ENCODE measurements at regions not wholly inside any gene's neighbourhood (a gene's known extent, or its start where the extent isn't known, plus 50 kb on each side); places are given as distances from the start of the nearest gene placed in this dataset.

GRCh38 chr14:86772075-86772474 lies 1220.9 kb downstream of the GALC start:
- Histone ChIP-seq H3K27ac (ENCODE audit: low read depth in 1 of 2, low read length in 1 of 2) (no peak overlapping the region), H3K36me3 (ENCODE audit: control insufficient read depth in 4 of 4, insufficient read depth in 4 of 4, low read length in 4 of 4) (no peaks in the 10 kb centered on the region), H3K4me3 (no peak overlapping the region), H3K4me1 (ENCODE audit: control insufficient read depth in 5 of 5, insufficient read depth in 5 of 5, low read length in 5 of 5) (no peaks in the 10 kb centered on the region), H3K27me3 (ENCODE audit: control insufficient read depth in 3 of 3, insufficient read depth in 3 of 3, low read length in 2 of 3) (no peaks in the 10 kb centered on the region), H3K9me3 (ENCODE audit: control insufficient read depth in 4 of 4, insufficient read depth in 3 of 4, low read length in 3 of 4) (no peaks in the 10 kb centered on the region), H3K9ac (ENCODE audit: insufficient read depth in 1 of 2, low read length in 2 of 2) (no peak overlapping the region)
- no peak for ATAC-seq (ENCODE audit: insufficient read depth, low FRiP score)
- no peak for TF ChIP-seq CTCF (IDR thresholded peaks at IDR 0.05; ENCODE audit: control extremely low read depth, extremely low read depth)
- 58 to 84% methylated on average over 1 of the region's 1 CpG for WGBS, 2 donors
- no peak for DNase-seq

GRCh38 chr14:86770186-86770585 lies 1222.8 kb downstream of the GALC start:
- no peak overlapping the region for H3K4me3 ChIP-seq
- no peak for TF ChIP-seq CTCF (IDR thresholded peaks at IDR 0.05; ENCODE audit: control extremely low read depth, extremely low read depth)
- H3K9ac ChIP-seq (ENCODE audit: insufficient read depth in 1 of 2, low read length in 2 of 2) = no peak overlapping the region
- H3K27me3 ChIP-seq (ENCODE audit: control insufficient read depth in 3 of 3, insufficient read depth in 3 of 3, low read length in 2 of 3) = no peaks in the 10 kb centered on the region
- 44 to 62% methylated on average over 3 of the region's 3 CpGs for WGBS, 2 donors
- no peak for ATAC-seq (ENCODE audit: insufficient read depth, low FRiP score)
- no peak for DNase-seq
- no peaks in the 10 kb centered on the region for H3K4me1 ChIP-seq (ENCODE audit: control insufficient read depth in 5 of 5, insufficient read depth in 5 of 5, low read length in 5 of 5)
- no peaks in the 10 kb centered on the region for H3K36me3 ChIP-seq (ENCODE audit: control insufficient read depth in 4 of 4, insufficient read depth in 4 of 4, low read length in 4 of 4)
- H3K27ac ChIP-seq (ENCODE audit: low read depth in 1 of 2, low read length in 1 of 2) = no peak overlapping the region
- no peaks in the 10 kb centered on the region for H3K9me3 ChIP-seq (ENCODE audit: control insufficient read depth in 4 of 4, insufficient read depth in 3 of 4, low read length in 3 of 4)

GRCh38 chr14:86766469-86766868 lies 1226.5 kb downstream of the GALC start:
- Histone ChIP-seq H3K27me3 (ENCODE audit: control insufficient read depth in 3 of 3, insufficient read depth in 3 of 3, low read length in 2 of 3) (no peaks in the 10 kb centered on the region), H3K4me3 (no peak overlapping the region), H3K4me1 (ENCODE audit: control insufficient read depth in 5 of 5, insufficient read depth in 5 of 5, low read length in 5 of 5) (no peaks in the 10 kb centered on the region), H3K36me3 (ENCODE audit: control insufficient read depth in 4 of 4, insufficient read depth in 4 of 4, low read length in 4 of 4) (no peaks in the 10 kb centered on the region), H3K27ac (ENCODE audit: low read depth in 1 of 2, low read length in 1 of 2) (no peak overlapping the region), H3K9me3 (ENCODE audit: control insufficient read depth in 4 of 4, insufficient read depth in 3 of 4, low read length in 3 of 4) (no peaks in the 10 kb centered on the region), H3K9ac (ENCODE audit: insufficient read depth in 1 of 2, low read length in 2 of 2) (no peak overlapping the region)
- DNase-seq (no peak), ATAC-seq (ENCODE audit: insufficient read depth, low FRiP score) (no peak)
- 87 to 88% methylated on average over 4 of the region's 4 CpGs for WGBS, 2 donors
- no peak for TF ChIP-seq CTCF (IDR thresholded peaks at IDR 0.05; ENCODE audit: control extremely low read depth, extremely low read depth)

GRCh38 chr14:86761611-86762010 lies 1231.4 kb downstream of the GALC start:
- Histone ChIP-seq H3K9me3 (ENCODE audit: control insufficient read depth in 4 of 4, insufficient read depth in 3 of 4, low read length in 3 of 4) (no peaks in the 10 kb centered on the region), H3K36me3 (ENCODE audit: control insufficient read depth in 4 of 4, insufficient read depth in 4 of 4, low read length in 4 of 4) (no peaks in the 10 kb centered on the region), H3K4me3 (no peak overlapping the region), H3K27ac (ENCODE audit: low read depth in 1 of 2, low read length in 1 of 2) (no peak overlapping the region), H3K4me1 (ENCODE audit: control insufficient read depth in 5 of 5, insufficient read depth in 5 of 5, low read length in 5 of 5) (no peaks in the 10 kb centered on the region), H3K27me3 (ENCODE audit: control insufficient read depth in 3 of 3, insufficient read depth in 3 of 3, low read length in 2 of 3) (no peaks in the 10 kb centered on the region), H3K9ac (ENCODE audit: insufficient read depth in 1 of 2, low read length in 2 of 2) (no peak overlapping the region)
- no peak for TF ChIP-seq CTCF (IDR thresholded peaks at IDR 0.05; ENCODE audit: control extremely low read depth, extremely low read depth)
- ATAC-seq (ENCODE audit: insufficient read depth, low FRiP score) = no peak
- 86 to 92% methylated on average over 6 of the region's 6 CpGs for WGBS, 2 donors
- DNase-seq = no peak
